ENCODE measurements at regions not wholly inside any gene's neighbourhood (a gene's known extent, or its start where the extent isn't known, plus 50 kb on each side); places are given as distances from the start of the nearest gene placed in this dataset.
"Not testable (repeated sequence)": the region's sequence is repeated elsewhere in the genome, so short reads cannot be mapped to it uniquely, and the experiment has no call there.

DNA sequence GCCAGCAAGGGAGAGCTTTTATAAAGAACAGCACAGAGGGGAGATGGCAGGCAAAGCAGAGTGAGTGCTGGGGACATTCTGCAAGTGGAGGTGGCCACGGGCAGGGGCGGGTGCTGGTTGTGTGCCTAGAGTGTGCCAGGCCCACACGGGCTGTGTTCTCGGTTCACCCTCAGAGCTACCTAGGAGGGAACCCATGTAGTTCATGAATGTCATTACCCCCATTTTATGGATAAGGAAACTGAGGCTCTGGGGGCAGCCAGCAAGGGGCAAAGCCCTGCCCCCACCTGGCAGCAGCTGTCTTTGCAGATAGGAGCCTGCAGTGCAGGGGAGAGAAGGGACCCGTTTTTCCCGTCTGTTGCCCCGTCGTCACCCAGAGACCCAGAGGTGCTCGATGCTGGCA, 85.2 kb upstream of the NCOR2 start:
- DNase-seq (ENCODE audit: low spot score): no peak

DNA sequence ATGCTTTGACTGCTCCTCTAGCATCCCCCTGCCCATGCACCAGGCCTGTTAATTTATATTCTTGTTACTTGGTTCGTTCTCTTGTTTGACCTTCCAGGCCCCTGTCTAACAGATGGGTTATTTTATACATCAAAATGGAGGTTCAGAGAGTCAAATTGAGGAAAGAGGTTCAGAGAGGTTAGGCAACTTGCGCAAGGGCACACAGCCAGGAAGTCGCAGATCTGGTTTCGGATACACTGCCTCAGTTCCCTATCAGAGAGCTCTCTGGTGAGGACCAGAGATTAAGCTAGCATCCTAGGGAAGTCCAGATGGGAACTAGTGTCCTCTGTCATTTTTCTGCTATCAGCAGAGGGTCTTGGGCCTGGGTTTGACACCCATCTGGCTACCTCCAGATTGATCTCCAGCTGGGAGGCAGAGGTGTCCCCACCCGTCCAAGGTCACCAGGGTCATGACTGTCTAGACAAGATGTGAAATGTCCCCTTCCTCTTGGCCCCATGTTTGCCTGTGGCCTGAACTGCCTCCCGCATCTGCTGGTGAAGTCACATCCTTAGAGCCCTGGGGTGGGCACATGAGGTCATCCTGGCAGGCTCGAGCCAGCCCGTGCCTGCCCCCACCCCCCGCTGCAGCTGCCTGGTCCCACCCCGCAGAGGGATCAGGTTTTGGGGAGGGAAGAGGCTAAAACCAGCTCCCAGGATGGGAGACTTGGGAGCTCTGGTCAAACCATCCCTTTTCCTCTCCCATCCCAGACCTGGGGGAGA, 84.3 kb upstream of the NCOR2 start:
- DNase-seq (ENCODE audit: low spot score): no peak

DNA sequence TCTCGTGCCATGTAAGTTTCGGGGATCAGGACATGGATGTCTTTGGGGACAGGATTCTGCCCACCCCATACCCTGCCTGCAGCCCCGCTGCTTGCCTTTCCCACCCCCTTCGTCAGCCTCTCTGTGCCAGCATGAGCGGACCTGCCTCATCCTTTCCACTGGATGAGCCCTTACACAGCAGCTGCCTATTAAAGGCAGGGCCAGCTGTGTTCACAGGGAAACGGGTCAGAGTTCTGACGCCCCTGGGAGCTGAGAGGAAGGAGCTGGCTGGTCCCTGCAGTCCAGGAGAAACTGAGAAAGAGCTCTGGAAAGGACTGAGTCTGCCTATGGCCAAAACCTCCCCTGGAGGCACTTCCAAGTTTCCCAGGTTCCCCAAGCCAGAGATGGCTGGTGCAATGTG, 83.5 kb upstream of the NCOR2 start:
- DNase-seq (ENCODE audit: low spot score): no peak

DNA sequence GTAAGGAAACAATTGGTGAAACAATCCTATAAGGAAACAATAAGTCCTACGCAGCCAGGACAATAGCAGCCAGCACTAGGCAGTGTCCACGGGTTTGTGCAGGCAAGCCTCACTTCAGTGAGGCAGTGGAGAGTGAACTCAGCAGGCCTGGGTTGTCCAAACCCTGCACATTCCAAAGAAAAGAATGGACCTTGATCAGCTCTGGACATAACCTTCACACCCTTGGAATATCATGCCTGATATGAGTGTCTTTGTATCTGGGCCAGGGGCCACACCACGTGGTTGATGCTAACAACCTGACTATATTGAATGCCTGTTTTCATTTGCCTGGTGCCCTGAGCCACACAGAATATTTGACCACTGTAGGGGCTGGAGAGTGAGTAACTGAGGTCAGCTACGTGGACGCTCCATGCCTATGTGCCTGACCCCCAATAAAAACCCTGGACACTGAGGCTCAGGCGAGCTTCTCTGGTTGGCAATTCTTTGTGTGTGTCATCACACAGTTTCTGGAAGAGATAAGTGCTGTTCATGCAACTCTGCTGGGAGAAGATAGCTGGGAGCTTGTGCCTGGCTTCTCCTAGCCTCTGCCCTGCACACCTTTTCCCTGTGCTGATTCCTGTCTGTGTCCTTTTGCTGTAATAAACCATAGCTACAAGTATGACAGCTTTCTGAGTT, 81.4 kb upstream of the NCOR2 start:
- DNase-seq (ENCODE audit: low spot score): no peak

DNA sequence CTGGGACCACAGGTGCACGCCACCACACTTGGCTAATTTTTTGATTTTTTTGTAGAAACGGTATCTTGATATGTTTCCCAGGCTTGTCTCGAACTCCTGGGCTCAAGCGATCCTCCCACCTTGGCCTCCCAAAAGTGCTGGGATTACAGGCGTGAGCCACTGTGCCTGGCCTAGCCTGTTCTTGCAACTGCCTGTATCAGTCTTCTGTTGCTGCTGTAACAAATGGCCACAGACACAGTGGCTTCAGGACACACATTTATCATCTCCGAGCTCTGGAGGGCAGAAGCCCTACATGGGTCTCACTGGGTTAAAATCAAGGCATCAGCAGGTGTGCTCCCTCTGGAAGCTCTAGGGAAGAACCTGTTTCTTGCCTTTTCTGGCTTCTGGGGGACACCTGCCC, 79.9 kb upstream of the NCOR2 start:
- DNase-seq (ENCODE audit: low spot score): no peak

DNA sequence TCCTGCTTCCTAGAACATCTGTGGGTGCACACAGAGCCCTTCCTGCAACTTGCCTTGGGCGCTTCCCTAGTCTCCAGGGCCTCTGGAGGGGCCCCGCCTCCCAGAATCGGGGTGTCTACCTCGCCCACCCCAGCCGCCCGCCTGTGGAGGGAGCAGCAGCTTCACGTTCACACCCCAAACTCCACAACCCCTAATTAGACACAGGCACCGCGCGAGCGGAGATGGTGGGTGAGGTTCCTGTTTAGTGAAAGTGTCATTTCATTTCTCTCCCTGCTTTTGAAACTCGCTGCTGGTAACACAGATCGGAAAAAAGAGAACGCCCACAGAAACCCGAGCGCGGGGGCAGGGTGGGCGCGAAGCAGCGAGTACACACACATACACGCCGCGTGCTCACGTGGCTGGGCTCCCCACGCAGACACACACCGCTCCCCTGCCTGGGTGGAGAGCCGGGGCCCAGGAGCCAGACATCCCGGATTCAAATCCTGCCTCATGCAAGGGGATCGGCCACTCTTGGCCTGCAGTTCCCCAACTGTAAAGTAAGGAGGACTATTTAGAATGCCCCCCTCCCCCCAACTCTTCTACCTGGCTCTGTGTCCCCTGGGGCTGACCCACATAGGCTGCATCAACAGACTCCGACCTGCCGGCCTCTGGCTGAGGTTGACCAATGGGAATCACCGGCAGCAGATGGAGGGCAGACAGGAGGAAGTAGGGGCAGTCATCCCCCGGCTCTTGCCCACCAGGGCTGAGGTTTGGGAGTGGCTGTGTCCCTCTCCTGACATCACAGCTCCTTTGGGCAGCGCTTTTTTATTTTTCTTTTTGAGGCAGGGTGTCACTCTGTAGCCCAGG, 79.2 kb upstream of the NCOR2 start:
- DNase-seq (ENCODE audit: low spot score): no peak

DNA sequence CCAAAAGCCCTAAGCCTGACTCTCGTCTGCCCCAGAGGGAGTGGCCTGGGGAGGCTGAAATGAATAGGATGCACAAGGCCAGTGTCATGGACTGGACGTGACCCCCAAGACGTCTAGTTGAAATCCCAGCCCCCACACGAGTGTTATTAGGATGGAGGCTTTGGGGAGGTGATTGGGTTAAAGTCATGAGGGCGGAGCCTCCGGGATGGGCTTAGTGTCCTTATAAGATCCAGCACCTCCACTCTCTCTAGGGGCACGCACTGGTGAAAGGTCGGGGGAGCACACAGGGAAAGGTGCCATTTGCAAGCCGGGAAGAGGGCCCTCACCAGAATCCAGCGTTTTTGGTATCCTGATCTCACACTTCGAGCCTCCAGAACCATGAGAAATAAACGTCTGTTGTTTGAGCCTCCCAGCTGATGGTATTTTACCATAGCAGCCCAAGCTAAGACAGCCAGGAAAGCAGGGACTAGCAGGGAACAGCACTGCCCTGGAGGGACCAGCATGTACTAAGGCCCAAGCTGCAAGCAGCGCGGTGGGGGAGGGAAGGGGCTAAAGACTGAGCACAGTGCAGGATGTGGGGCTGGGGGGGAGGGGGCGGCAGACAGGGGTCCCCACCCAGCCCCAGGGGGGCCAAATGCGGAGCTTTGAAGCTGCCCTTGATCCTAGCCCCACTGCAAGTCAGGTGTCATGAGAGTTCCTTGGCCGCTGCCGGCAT, 78.3 kb upstream of the NCOR2 start:
- no peak for DNase-seq (ENCODE audit: low spot score)

DNA sequence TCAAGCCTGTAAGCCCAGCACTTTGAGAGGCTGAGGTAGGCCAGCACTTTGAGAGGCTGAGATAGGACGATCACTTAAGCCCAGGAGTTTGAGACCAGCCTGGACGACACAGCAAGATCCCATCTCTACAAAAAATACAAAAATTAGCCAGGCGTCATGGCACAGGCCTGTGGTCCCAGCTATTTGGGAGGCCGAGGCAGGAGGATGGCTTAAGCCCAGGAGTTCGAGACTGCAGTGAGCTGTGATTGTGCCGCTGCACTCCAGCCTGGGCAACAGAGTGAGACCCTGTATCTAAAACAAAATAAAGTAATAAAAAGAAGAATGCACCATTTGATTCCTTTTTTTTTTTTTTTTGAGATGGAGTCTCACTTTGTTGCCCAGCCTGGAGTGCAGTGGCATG, 76.4 kb upstream of the NCOR2 start:
- not testable (repeated sequence) for DNase-seq (ENCODE audit: low spot score)

DNA sequence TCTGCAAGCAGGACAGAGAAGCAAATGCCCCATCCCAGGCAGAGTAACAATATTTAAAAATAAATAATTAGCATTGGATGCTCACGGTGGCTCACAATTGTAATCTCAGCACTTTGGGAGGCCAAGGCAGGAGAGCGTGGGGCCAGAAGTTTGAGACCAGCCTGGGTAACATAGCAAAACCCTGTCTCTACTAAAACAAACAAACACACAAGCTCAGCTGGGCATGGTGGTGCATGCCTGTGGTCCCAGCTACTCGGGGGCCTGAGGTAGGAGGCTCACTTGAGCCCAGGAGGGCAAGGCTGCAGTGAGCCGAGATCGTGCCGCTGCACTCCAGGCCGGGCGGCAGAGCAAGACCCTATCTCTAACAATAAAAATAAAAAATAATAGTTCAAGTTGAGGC, 74.7 kb upstream of the NCOR2 start:
- DNase-seq (ENCODE audit: low spot score): no peak

DNA sequence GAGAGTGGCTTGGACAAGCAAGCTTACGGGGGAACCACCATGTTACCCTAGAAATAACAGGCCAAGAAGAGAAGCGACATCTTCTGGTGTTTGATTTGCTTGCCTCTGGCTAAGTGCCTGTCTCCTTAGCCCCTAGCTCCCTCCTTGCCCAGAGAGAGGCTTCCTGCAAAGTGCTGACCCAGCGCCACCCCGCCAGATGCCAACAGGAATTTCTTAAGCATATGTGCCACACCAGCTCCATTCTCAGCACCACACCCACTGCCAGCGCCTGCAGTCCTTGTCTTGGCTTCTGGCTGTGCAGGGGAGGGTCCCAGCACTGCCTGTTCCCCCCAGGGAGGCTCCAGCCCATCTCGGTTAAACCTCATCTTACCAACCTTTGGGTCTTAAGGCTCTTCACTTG, 74.2 kb upstream of the NCOR2 start:
- no peak for DNase-seq (ENCODE audit: low spot score)

DNA sequence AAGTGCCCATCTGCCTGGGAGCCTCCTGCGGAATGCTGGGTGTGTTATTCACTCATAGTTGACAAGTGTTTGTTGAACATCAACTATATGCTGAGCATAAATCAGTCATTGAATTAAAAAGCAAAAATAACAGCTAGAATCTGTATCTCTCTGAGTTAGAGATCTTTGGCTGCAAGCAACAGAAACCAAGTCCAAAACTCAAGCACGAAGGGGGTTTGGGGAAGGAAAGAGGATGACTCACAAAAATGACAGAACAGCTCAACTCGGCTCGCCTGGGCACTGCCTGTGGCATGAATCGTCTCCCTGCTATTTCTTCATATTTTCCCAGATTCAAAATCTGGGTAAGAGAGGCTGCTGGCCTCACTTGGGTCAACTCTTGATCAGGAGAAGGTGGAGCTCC, 72.6 kb upstream of the NCOR2 start:
- DNase-seq (ENCODE audit: low spot score): no peak

DNA sequence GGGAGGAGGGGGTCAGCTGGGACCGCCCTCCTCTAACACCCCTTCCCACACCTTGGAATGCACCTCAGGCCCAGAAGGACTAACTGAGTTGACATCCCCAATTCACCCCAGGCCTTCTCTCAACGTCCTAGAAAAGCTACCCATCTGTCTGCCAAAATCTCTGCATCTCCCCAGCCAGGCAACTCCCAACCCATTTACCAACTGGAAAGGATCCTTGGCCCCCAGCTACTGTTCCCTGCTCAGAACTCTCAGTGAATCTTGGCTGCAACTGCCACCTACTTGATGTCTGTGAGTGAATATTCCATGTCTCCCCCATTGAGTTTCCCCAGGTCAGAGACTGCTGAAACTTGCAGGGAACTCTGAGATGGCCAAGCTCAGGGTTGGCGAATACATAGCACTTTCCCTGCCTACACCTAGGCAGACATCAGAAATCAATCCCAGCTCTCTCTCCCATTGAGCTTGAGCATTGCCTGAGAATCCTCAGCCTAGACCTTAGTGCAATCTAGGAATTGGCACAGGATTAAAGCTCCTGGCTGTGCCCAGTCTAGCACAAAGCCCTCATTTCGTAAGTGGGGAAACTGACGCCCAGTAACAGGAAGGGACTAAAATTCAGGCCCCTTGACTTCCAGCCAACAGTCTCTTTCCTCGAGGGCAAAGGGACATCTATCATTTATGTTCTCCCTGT, 71.9 kb upstream of the NCOR2 start:
- no peak for DNase-seq (ENCODE audit: low spot score)

DNA sequence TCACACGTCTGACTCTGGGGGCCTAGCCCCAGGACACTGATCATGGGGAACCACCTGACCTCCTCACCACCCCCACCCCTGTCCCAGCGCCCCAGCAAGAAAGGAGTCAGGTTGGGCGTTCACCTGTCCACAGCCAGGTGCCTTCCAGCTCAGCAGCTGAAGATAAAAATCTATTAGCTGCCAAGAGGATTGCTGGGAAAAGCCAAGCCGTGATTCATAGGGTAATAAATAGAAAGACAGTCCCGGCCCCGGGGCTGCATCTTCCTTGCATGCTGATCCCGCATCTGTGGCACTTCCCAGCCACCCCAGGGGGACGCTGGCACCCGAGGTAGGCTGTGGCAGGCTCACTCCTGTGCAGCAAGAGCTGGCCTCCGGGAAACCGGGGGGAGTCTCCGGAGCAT, 70.2 kb upstream of the NCOR2 start:
- DNase-seq (ENCODE audit: low spot score): no peak

DNA sequence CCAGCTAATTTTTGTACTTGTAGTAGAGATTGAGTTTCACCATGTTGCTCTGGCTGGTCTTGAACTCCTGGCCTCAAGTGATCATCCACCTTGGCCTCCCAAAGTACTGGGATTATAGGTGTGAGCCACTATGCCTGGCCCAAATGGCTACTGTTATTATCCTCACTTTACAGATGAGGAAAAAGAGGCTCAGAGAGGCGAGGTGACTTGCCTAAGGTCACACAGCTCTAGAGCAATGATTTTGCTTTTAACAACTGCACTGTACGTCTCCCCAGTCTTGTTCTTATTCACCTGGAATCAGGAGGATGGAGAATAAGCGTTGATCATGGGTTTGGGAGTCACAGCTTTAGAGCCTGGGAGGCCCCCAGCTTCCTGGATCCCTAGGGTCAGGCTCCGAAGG, 69.8 kb upstream of the NCOR2 start:
- no peak for DNase-seq (ENCODE audit: low spot score)

DNA sequence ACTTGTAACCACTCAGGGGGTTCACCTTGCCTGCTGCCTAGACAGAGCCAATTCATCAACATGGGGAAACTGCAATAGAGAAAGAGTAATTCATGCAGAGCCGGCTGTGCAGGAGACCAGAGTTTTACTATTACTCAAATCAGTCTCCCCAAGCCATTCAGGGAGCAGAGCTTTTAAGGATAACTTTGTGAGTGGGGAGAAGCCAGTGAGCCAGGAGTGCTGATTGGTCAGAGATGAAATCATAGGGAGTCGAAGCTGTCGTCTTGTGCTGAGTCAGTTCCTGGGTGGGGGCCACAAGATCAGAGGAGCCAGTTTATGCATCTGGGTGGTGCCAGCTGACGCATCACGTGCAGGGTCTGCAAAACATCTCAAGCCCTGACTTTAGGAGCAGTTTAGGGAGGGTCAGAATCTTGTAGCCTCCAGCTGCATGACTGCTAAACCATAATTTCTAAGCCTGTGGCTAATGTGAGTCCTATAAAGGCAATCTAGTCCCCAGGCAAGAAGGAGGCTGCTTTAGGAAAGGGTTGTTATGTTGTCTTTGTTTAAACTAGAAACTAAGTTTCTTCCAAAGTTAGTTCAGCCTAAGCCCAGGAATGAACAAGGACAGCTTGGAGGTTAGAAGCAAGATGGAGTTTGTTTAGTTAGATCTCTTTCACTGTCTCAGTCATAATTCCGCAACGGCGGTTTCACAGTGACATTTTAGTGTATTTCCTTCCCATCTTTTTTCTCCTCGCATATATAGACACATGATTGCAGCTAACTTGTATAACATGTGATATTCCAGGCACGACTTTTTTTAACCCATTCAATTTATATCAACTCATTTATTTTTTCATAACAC, 68.9 kb upstream of the NCOR2 start:
- no peak for DNase-seq (ENCODE audit: low spot score)

DNA sequence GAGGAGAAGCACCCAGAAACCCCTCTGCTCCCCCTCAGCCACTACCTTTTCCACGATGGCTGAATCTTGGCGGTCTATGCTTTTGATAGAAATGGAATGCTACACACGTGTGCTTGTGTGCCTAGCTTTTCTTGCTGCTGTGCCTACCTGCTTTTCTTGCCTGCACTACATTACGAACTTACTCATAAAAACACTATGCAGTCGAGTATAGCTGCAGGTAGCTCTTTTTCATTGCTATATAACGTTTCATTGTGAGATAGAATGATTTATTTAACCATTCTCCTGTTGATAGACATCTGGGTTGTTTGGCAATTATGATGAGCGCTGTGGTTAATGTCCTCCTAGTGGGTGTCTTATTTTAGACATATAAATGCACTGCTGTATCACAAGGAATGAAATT, 67.9 kb upstream of the NCOR2 start:
- no peak for DNase-seq (ENCODE audit: low spot score)

DNA sequence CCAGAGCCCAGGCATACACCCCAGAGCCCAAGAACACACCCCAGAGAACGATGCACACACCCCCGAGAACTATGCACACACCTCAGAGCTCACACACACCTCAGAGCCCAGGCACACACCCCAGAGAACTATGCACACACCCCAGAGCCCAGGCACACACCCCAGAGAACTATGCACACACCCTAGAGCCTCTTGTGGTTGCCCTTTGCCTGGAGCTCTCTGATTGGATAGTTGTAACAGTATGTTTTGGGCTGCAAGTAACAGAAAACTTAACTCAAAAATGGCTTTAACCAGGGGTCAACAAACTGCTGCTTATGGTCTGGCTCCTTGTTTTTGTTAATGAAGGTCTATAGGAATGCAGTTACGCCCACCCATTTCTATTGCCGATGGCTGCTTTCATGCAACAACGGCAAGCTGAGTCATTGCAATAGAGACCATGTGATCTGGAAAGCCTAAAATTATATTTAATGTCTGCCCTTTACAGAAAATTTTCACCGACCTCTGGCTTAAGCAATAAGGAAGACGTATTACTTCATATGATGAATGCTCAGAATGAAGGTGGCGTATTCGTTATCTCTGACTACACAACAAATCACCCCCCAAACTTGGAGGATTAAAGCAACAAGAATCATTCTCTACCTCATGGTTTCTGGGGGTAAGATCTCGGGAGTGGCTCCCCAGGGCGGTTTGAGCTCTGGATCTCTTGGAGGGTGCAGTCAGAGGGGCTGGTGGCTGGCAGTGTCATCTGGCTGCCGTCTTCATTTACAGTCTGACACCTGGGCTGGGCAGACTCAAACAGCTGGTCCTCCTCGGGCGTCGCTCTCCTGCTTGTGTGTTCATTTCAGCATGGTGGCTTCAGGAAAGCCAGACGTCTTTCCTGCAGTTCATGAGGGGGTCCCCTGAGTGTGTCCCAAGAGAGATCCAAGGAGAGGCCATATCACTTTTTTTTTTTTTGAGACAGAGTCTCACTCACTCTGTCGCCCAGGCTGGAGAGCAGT, 66.3 kb upstream of the NCOR2 start:
- DNase-seq (ENCODE audit: low spot score): peak; percentile 34

DNA sequence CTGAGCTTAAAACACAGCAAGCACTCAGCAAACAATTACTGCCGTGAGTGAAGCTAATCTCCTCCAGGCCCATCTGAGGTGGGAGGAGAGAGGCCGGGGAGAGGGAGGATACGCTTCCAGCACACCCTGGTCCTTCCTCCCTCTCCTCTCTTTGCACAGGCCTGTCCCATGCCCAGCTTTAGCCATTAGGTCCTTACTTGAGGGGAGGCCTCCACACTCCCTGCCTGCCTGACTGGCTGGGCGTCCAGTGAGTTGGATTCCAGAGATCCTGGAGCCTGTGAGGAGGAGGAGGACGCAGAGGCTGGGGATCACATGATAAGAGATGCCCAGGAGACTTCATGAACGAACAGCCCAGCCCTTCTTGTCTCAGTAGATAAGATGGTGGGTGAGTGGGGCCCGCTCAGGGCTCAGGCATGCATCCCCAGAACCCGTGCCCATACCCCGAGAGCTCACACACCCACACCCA, 65.1 kb upstream of the NCOR2 start:
- no peak for DNase-seq (ENCODE audit: low spot score)

DNA sequence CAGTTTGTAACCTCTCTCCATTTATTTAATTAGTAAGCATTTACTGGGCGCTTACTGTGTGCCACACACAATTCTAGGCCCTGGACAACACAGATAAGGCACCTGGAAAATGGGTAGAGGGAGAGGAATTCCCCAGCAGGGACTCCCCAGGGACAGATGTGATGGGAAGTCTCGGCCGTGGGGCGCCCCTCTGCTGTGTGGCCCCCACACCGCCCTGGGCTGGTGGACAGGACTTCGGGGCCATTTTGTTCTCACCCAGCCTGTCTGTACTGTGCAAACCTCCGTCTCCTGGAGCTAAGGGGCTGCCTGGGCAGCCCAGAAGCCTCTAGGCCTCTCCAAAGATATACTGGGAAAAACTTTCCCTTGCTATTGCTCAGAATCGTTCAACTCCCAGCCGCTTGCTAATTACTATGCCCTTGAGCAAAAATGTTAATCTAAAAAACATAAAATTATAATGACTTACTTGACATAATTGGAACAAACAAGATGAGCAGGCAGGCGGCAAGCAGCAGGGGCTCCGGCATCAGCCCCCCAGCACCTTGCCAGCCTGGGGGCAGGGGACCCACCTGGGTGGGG, 64.4 kb upstream of the NCOR2 start:
- DNase-seq (ENCODE audit: low spot score): no peak
